ENCODE measurements at regions not wholly inside any gene's neighbourhood (a gene's known extent, or its start where the extent isn't known, plus 50 kb on each side); places are given as distances from the start of the nearest gene placed in this dataset.

GRCh38 chr4:96670381-96670780 lies 830.5 kb downstream of the PDHA2 start:
- no peaks in the 10 kb centered on the region for H3K9me3 ChIP-seq (ENCODE audit: control insufficient read depth in 1 of 2, insufficient read depth in 1 of 2, low read depth in 1 of 2, low read length in 2 of 2)
- intact Hi-C loops (cut with micrococcal nuclease), result no loop called here
- CTCF ChIA-PET, result no interaction called here
- ATAC-seq (no peak), DNase-seq (ENCODE audit: low read depth, low spot score) (no peak)
- H3K27ac ChIP-seq (ENCODE audit: low read depth, low read length), result no peak overlapping the region
- H2AFZ ChIP-seq (ENCODE audit: low read depth, low read length, poor library complexity, severe bottlenecking), result no peak overlapping the region
- H4K20me1 ChIP-seq (ENCODE audit: insufficient read depth), result no peaks in the 10 kb centered on the region
- BruUV-seq (replicated peaks), result no TSS peak
- no peaks in the 10 kb centered on the region for H3K36me3 ChIP-seq (ENCODE audit: control insufficient read depth in 1 of 2, insufficient read depth in 2 of 2, low read length in 2 of 2)
- TF ChIP-seq ZBTB33 (IDR thresholded peaks at IDR 0.05; ENCODE audit: extremely low read depth, insufficient replicate concordance, low read length), result no peak
- no peak for TF ChIP-seq YY1 (IDR thresholded peaks at IDR 0.05; ENCODE audit: extremely low read depth, insufficient replicate concordance, low read depth, low read length)
- TF ChIP-seq RAD21 (IDR thresholded peaks at IDR 0.05; ENCODE audit: low read depth), result no peak
- TF ChIP-seq MAX (IDR thresholded peaks at IDR 0.05), result no peak
- TF ChIP-seq POLR2A (IDR thresholded peaks at IDR 0.05; ENCODE audit: borderline replicate concordance, extremely low read depth, insufficient read depth, insufficient read length), result no peak
- no peak for TF ChIP-seq JUND (IDR thresholded peaks at IDR 0.05)
- no peak for TF ChIP-seq ZFX (IDR thresholded peaks at IDR 0.05)
- TF ChIP-seq CEBPB (IDR thresholded peaks at IDR 0.05; ENCODE audit: low read depth), result no peak
- no peak for TF ChIP-seq ATF3 (IDR thresholded peaks at IDR 0.05)
- no peak for TF ChIP-seq TCF7L2 (IDR thresholded peaks at IDR 0.05; ENCODE audit: borderline replicate concordance, extremely low read depth, insufficient read depth, insufficient read length)
- TF ChIP-seq ELF1 (IDR thresholded peaks at IDR 0.05; ENCODE audit: borderline replicate concordance, low read depth), result no peak
- no peak for TF ChIP-seq SP1 (IDR thresholded peaks at IDR 0.05; ENCODE audit: low read depth)
- no peak for TF ChIP-seq POLR2AphosphoS5 (IDR thresholded peaks at IDR 0.05; ENCODE audit: low read depth, low read length)
- TF ChIP-seq CTCF (IDR thresholded peaks at IDR 0.05 in 2 of 3, conservative IDR thresholded peaks at IDR 0.05 in 1 of 3; ENCODE audit: borderline replicate concordance in 1 of 3, insufficient read depth in 1 of 3, low read depth in 2 of 3, low read length in 2 of 3), result no peak
- TF ChIP-seq SIN3A (IDR thresholded peaks at IDR 0.05; ENCODE audit: low read depth), result no peak
- no peak for TF ChIP-seq REST (IDR thresholded peaks at IDR 0.05; ENCODE audit: low read depth)
- H3K79me2 ChIP-seq (ENCODE audit: insufficient read depth, low read length), result no peaks in the 10 kb centered on the region
- H3K4me3 ChIP-seq (replicated peaks in 1 of 2; ENCODE audit: low read depth in 1 of 2, low read length in 2 of 2), result no peak overlapping the region
- H3K4me2 ChIP-seq (ENCODE audit: low read length), result no peak overlapping the region
- no peaks in the 10 kb centered on the region for H3K4me1 ChIP-seq (ENCODE audit: control insufficient read depth in 1 of 2, insufficient read depth in 2 of 2, low read length in 2 of 2)
- RAD21 ChIA-PET (ENCODE audit: low non-redundant PET in 1 of 2, low total read pairs in 2 of 2, uncharacterized antibody in 2 of 2, unreplicated experiment in 2 of 2), result no interaction called here
- no peak overlapping the region for H3K9ac ChIP-seq (ENCODE audit: low read length)
- POLR2A ChIA-PET, result no interaction called here
- no peaks in the 10 kb centered on the region for H3K9me2 ChIP-seq (ENCODE audit: insufficient read depth)
- H3K27me3 ChIP-seq (ENCODE audit: insufficient read depth, low read length), result no peaks in the 10 kb centered on the region
